T-helper 1 cell treated with Interleukin-12 subunit alpha and Interleukin-12 subunit beta and Interleukin-4 antibody, amounts not matched to agents 30 μg/mL and 1 μg/mL, for 36 hours (primary cell): ENCODE measurements at regions not wholly inside any gene's neighbourhood (a gene's known extent, or its start where the extent isn't known, plus 50 kb on each side); places are given as distances from the start of the nearest gene placed in this dataset.
"Not testable (repeated sequence)": the region's sequence is repeated elsewhere in the genome, so short reads cannot be mapped to it uniquely, and the experiment has no call there.

ENCODE experiments used
- H3K27ac Mint-ChIP-seq: one replicate; pipeline ENCODE4 v1.8.0; 2021; ENCODE audit warnings: mild to moderate bottlenecking, mixed read lengths
- H3K27me3 Mint-ChIP-seq: one replicate; pipeline ENCODE4 v1.8.0; 2021; ENCODE audit warnings: low read depth, mixed read lengths
- H3K36me3 Mint-ChIP-seq: one replicate; pipeline ENCODE4 v1.8.0; 2021; ENCODE audit warnings: low read depth, mixed read lengths
- H3K4me1 Mint-ChIP-seq: one replicate; pipeline ENCODE4 v1.8.0; 2021; ENCODE audit warnings: low read depth, mixed read lengths
- H3K4me3 Mint-ChIP-seq: one replicate; pipeline ENCODE4 v1.8.0; 2021; ENCODE audit warnings: mild to moderate bottlenecking, moderate library complexity, mixed read lengths
- H3K9me3 Mint-ChIP-seq: one replicate; pipeline ENCODE4 v1.8.0; 2021; ENCODE audit warnings: mixed read lengths

DNA sequence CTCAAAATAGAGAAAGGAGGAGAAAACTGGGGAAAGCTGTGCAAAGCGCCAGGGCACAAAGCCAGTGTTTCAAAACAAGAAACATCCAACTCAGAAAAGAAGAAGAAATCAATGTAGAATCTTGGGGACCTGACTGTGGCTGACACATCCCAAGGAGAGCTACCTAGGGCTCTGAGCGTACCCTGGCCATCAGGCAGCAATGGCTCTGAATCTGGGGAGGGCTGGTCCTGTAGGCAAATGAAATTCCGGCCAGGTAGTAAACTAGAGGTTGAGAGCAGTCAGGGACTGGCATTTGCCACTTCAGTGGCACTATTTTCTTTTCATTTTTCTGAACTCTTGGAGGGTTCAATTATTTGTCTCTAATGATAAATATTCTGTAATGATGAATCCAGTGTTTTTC is 525.8 kb downstream of the STK39 start:
- Mint-ChIP-seq H3K9me3 (no peaks in the 10 kb centered on the region), H3K27ac (no peak overlapping the region)

DNA sequence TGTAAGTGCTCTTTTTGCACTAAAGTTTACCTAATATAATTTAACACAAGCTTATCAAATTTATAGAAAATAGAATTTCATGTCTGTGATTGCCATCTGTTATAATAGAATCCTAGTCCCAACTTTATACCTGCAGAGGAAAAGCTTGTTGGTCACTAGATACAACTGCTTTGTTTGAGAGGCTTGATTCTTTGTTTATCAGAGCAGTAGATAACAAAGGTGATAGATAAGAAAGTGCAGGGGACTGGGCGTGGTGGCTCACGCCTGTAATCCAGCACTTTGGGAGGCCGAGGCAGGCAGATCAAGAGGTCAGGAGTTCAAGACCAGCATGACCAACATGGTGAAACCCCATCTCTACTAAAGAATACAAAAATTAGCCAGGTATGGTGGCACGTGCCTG is 528.0 kb downstream of the STK39 start:
- Mint-ChIP-seq H3K27me3 (no peaks in the 10 kb centered on the region), H3K9me3 (peaks cover 5% of the 10 kb centered on the region), H3K36me3 (no peaks in the 10 kb centered on the region), H3K4me1 (no peaks in the 10 kb centered on the region), H3K4me3 (no peak overlapping the region), H3K27ac (no peak overlapping the region)

More for the DNA sequence above, 525.8 kb downstream of the STK39 start:
- Mint-ChIP-seq H3K4me1 (no peaks in the 10 kb centered on the region), H3K36me3 (no peaks in the 10 kb centered on the region), H3K27me3 (no peaks in the 10 kb centered on the region), H3K4me3 (no peak overlapping the region)

DNA sequence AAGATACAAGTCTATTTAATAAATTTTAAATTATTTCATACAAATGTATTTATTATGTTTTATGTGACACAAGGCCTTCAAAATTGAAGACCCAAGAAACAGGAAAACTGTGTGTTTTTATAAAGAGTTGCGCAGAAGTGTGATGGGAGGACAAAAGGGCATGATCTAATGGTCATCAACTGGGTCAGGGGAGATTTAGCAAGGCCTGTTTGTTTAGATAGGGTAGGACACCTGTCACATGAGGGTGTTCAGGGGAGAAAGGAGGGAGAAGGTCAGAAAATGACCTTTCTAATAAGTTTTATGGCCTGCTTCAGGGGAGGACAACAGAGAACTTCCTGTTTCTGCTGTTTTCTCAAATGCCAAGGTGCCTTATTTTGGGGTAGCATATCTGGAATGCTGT is 528.8 kb downstream of the STK39 start:
- Mint-ChIP-seq H3K27ac (no peak overlapping the region), H3K4me1 (no peaks in the 10 kb centered on the region), H3K9me3 (peaks cover 5% of the 10 kb centered on the region), H3K27me3 (no peaks in the 10 kb centered on the region), H3K4me3 (no peak overlapping the region), H3K36me3 (no peaks in the 10 kb centered on the region)

DNA sequence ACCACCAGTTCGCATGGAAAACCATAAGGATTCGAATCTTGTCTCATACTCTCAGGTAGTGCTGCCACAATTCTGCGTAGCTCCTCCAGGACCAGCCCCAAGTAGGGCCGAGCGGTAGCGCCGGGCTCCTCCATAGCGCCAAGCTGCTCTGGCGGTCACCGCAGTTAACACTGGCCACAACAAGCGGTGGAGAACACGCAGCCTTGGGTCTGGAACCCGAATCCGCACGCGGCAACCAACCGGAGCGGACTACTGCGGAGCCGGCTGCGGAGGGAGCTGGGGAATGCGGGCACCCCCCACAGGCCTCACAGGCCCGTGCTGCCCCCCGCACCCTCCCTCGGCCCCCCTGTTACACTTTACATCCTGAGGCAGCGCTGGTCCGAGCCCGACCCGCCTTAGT is 531.5 kb downstream of the STK39 start:
- Mint-ChIP-seq H3K4me3 (no peak overlapping the region), H3K27ac (no peak overlapping the region), H3K27me3 (no peaks in the 10 kb centered on the region), H3K9me3 (peaks cover 5% of the 10 kb centered on the region), H3K4me1 (no peaks in the 10 kb centered on the region), H3K36me3 (no peaks in the 10 kb centered on the region)

DNA sequence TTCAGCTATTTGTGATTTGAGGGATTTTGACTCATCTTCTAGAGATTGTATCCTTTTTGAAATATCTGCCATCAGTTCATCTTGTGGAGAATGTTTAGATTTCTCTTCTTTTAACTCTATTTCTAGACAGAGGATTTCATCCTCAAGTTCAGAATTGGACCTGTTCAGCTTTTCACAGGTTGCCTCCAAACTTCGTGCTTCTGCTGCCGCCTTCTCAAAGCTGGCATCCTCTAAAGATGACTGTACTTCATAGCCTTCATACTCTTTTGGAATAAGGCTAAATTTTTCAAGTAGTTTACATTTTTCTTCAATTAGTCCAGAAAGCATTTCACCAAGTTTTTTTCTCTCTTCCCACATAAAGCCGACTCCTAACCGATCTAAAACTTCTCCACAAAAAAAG is 531.9 kb downstream of the STK39 start:
- not testable (repeated sequence) for H3K4me1 Mint-ChIP-seq, H3K4me3 Mint-ChIP-seq, H3K27me3 Mint-ChIP-seq, H3K27ac Mint-ChIP-seq, H3K36me3 Mint-ChIP-seq, H3K9me3 Mint-ChIP-seq

DNA sequence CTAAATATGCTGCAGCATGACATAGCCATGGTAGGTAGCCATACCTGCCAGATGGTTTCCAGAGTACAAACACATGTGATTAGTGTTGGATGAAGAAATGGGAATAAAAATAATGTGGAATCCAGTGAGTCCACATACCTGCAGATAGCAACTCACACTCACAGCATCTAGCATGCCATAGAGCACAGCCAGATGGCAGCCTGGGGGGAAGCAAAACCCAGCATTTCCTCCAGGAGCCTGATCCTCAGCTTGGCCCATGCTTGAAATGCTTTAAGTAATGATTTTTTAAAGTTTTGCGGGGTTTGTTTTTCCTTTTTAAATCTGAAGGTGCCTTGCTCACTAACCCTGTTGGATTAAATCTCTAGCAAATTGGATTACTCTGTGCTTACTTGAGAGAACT is 535.1 kb downstream of the STK39 start:
- H3K4me3 Mint-ChIP-seq = no peak overlapping the region
- H3K27me3 Mint-ChIP-seq = no peaks in the 10 kb centered on the region
- no peak overlapping the region for H3K27ac Mint-ChIP-seq
- no peaks in the 10 kb centered on the region for H3K36me3 Mint-ChIP-seq
- H3K9me3 Mint-ChIP-seq = peaks cover 5% of the 10 kb centered on the region
- no peaks in the 10 kb centered on the region for H3K4me1 Mint-ChIP-seq

DNA sequence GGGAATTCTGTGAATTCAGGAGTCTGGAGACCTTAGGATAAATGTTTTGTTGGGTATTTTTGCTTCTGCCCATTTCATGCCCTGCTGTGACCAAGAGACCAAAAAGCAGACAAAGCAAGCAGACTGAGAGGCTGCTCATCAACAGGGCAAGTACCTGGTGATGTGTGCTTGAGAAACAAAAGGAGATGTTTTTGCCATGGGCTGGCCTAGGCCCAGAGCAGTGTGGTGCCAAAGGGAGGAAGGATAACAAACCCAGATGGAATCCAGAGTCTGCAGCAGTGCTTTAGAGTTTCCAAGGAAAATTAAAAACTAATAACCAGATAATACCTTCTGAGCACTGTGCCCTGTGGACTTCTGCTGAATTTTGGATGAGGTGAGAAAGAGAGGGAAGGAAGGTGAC is 538.4 kb downstream of the STK39 start:
- H3K36me3 Mint-ChIP-seq = no peaks in the 10 kb centered on the region
- H3K27ac Mint-ChIP-seq = no peak overlapping the region
- H3K9me3 Mint-ChIP-seq = no peaks in the 10 kb centered on the region
- no peaks in the 10 kb centered on the region for H3K4me1 Mint-ChIP-seq
- H3K27me3 Mint-ChIP-seq = no peaks in the 10 kb centered on the region
- no peak overlapping the region for H3K4me3 Mint-ChIP-seq

DNA sequence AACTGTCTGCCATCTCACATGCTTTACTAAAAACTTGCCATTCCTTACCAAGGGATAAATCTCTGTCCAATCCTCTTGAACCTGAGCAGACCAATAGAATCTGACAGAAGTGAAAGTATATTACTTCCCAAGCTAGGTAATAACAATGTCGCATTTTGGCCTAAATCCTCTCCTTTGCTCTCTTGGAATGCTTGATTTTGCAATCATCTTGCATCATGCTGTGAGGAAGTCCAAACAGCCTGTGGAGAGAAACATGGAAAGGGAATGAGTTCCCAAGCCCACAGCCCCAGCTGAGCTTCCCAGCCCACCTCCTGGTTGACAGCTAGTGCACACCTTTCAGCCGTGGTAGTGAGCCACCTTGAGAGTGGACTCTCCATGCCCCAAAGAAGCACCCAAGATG is 540.6 kb downstream of the STK39 start:
- Mint-ChIP-seq H3K27me3 (no peaks in the 10 kb centered on the region), H3K4me3 (no peak overlapping the region), H3K4me1 (no peaks in the 10 kb centered on the region), H3K27ac (no peak overlapping the region), H3K36me3 (no peaks in the 10 kb centered on the region), H3K9me3 (no peaks in the 10 kb centered on the region)

DNA sequence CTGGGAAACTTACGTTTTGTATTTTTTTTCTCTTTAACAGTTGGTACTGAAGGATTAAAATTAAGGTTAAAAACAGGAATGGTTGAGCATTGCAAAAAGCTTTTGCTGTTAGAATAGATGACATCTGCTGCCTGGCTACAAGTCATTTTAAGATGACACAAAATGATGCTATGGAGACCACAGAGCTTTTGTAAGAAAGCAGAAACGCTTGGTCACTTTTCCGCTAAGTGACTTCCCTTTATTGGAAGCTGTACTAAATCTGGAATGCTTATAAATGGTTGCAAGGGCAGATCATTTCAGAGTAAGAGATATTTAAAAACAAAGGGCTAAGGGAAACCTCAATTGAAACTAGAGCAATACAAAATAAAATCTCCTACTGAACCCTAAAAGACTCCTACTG is 544.0 kb downstream of the STK39 start:
- H3K36me3 Mint-ChIP-seq = no peaks in the 10 kb centered on the region
- H3K9me3 Mint-ChIP-seq = no peaks in the 10 kb centered on the region
- no peak overlapping the region for H3K27ac Mint-ChIP-seq
- H3K27me3 Mint-ChIP-seq = no peaks in the 10 kb centered on the region
- no peaks in the 10 kb centered on the region for H3K4me1 Mint-ChIP-seq
- no peak overlapping the region for H3K4me3 Mint-ChIP-seq

DNA sequence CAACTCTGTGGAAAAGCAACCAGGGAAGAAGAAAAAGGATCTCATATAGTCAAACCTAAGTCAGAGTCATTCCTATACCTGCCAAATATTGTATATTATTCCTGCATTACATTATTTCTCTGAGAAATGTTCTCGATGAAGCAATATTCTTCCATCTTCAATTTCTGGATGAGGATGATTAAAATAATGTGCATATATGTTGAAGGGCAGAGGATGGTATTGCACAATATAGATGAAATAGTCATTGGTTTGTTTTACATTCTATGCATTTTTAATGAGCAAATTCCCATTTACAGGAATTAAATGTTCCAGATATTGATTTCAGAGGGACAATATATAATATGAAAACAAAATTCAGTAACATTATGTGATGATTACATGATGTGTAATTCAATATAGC is 545.2 kb downstream of the STK39 start:
- Mint-ChIP-seq H3K27ac (no peak overlapping the region), H3K4me1 (no peaks in the 10 kb centered on the region), H3K27me3 (no peaks in the 10 kb centered on the region), H3K9me3 (no peaks in the 10 kb centered on the region), H3K36me3 (no peaks in the 10 kb centered on the region), H3K4me3 (no peak overlapping the region)

DNA sequence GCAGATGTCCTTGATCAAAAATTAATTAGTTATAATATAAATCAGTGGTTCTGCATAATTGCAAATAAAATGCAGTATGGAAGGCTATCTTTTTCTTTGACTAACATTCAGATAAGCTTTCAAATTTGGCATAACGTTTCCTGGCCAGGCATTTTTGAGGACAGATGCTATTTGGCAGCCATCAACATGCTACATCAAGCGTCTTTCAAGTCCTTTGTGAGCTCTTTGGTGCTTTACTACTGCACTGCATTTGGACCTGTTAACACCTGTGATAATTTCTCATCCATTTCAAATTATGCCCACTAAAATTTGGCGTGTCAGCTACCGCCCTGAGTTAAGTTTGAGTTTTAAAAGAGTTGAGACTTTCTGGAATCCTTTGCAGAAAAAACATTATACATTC is 545.7 kb downstream of the STK39 start:
- no peaks in the 10 kb centered on the region for H3K27me3 Mint-ChIP-seq

DNA sequence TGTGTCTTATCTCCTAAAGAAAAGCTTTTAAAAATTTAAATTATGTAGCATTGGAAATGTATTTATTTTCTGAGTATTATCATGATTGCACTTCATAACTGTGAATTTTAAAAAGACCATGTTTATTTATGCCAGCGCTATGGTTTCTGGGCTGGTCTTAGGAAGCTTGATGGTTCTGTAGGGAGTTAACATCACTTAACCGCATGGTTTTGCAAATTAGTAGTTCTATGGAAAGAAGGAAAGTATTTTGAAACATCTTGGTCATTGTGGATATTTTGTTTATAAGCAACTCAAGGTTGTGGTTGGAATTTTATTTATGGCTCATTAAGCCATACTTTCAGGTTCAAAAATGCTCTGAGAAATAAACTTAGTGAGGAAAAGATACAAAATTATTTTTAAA is 549.4 kb downstream of the STK39 start:
- H3K4me3 Mint-ChIP-seq = no peak overlapping the region
- no peaks in the 10 kb centered on the region for H3K36me3 Mint-ChIP-seq
- H3K9me3 Mint-ChIP-seq = no peaks in the 10 kb centered on the region

More for the DNA sequence above, 545.7 kb downstream of the STK39 start:
- Mint-ChIP-seq H3K36me3 (no peaks in the 10 kb centered on the region), H3K27ac (no peak overlapping the region), H3K4me1 (no peaks in the 10 kb centered on the region), H3K4me3 (no peak overlapping the region), H3K9me3 (no peaks in the 10 kb centered on the region)

DNA sequence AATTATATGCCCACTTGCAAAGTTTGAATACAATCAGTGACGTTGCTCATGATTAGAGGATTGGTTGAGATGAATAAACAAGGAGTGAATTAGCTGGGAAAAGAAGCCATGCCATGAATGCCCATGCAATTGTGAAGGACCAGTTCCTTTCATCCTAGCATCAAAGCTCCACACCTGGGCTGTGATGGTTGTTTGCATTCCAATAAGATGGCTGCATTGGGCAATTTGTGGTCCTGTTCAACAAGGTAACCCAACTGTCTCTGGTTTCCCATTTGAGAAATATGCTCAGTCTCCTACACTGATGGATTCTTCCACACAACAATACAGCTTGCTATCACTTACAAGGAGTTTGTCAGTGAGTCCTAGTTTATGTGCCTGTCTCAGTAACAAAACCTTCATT is 550.2 kb downstream of the STK39 start:
- Mint-ChIP-seq H3K27ac (no peak overlapping the region), H3K36me3 (no peaks in the 10 kb centered on the region), H3K9me3 (no peaks in the 10 kb centered on the region), H3K27me3 (no peaks in the 10 kb centered on the region), H3K4me1 (no peaks in the 10 kb centered on the region), H3K4me3 (no peak overlapping the region)

More for the DNA sequence above, 549.4 kb downstream of the STK39 start:
- Mint-ChIP-seq H3K27me3 (no peaks in the 10 kb centered on the region), H3K4me1 (no peaks in the 10 kb centered on the region), H3K27ac (no peak overlapping the region)

DNA sequence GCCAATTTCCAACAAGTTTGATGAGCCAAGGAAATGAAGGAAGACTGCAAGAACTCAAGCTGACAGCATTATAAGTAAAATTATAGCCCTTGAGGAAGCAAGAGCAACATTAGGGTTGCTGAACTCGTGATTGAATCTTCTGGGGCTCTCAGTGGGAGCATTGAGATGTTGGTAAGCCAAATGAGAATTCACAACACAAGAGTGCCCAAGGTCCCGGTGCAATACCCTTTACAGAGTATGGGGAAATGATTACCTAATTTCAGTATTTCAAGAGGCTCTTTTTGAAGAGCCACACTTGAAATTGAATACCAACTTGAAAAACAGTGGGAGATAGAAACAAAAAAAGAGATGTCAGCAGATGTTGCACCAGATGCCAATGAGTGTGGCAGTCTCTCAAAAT is 554.5 kb downstream of the STK39 start:
- Mint-ChIP-seq H3K27me3 (no peaks in the 10 kb centered on the region), H3K4me1 (no peaks in the 10 kb centered on the region), H3K9me3 (no peaks in the 10 kb centered on the region), H3K36me3 (no peaks in the 10 kb centered on the region), H3K4me3 (no peak overlapping the region), H3K27ac (no peak overlapping the region)

DNA sequence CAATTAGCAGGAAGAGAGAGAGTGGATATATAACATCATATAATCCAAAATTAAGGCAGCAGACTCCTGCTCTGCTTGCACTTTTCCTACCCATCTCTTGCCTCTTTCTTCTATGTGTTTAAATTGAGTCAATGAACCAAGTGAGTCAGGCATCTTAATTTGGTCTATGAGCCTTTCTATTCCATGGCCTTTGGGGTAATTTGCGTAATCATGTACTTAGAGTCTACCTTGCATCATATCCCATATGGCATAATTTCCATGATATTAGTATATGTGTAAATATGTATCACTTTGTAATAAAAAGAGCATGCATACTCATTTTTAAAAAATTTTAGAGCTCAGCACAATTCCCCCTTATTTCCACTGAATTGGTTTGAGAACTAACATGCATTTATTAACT is 555.2 kb downstream of the STK39 start:
- Mint-ChIP-seq H3K27ac (no peak overlapping the region), H3K9me3 (no peaks in the 10 kb centered on the region), H3K27me3 (no peaks in the 10 kb centered on the region), H3K4me1 (no peaks in the 10 kb centered on the region), H3K36me3 (no peaks in the 10 kb centered on the region), H3K4me3 (no peak overlapping the region)

DNA sequence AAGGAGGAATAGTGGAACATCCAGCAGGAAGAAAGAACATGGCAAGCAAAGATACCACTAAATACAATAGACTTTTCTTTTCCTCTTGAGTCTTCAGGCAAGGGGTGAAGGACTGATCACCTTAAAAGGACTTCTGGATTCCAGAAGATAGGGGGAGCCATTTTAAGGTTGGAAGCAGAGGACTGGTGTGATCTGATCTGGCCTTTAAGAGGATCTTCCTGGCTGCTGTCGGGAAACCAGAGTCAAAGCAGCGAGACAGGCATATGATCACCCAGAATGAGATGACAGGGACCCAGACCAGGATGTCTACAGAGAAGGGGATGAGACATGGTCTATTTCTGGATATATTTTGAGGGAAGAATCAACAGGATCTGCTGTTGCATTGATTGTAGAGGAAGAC is 558.0 kb downstream of the STK39 start:
- no peak overlapping the region for H3K4me3 Mint-ChIP-seq
- no peaks in the 10 kb centered on the region for H3K4me1 Mint-ChIP-seq
- H3K27ac Mint-ChIP-seq = no peak overlapping the region
- no peaks in the 10 kb centered on the region for H3K9me3 Mint-ChIP-seq
- no peaks in the 10 kb centered on the region for H3K36me3 Mint-ChIP-seq
- H3K27me3 Mint-ChIP-seq = no peaks in the 10 kb centered on the region
